GM18520 (cell line): ENCODE measurements at regions not wholly inside any gene's neighbourhood (a gene's known extent, or its start where the extent isn't known, plus 50 kb on each side); places are given as distances from the start of the nearest gene placed in this dataset.

Source experiments
- ATAC-seq: cut with Tn5 transposase; IDR thresholded peaks from one replicate; pipeline ENCODE4 v1.9.1; 2021; ENCODE audit not compliant: unreplicated experiment

GRCh38 chr14:85788470-85789233 is 258.7 kb downstream of the FLRT2 start:
- ATAC-seq = no peak

GRCh38 chr14:85766295-85766694 is 236.4 kb downstream of the FLRT2 start:
- ATAC-seq = no peak

GRCh38 chr14:85764822-85765221 is 234.9 kb downstream of the FLRT2 start:
- no peak for ATAC-seq

- no peak for ATAC-seq
These were observed 232.6 kb downstream of the FLRT2 start for GRCh38 chr14:85762526-85762925.

- ATAC-seq = no peak
These were observed 222.2 kb downstream of the FLRT2 start for GRCh38 chr14:85752175-85752574.

- no peak for ATAC-seq
These were observed 214.6 kb downstream of the FLRT2 start for GRCh38 chr14:85744573-85744972.

GRCh38 chr14:85732031-85732430 is 202.1 kb downstream of the FLRT2 start:
- no peak for ATAC-seq

- ATAC-seq = no peak
These were observed 201.2 kb downstream of the FLRT2 start for GRCh38 chr14:85731186-85731585.

- no peak for ATAC-seq
These were observed 198.6 kb downstream of the FLRT2 start for GRCh38 chr14:85728476-85729065.

GRCh38 chr14:85714069-85714468 is 184.1 kb downstream of the FLRT2 start:
- ATAC-seq = no peak

- no peak for ATAC-seq
These were observed 181.7 kb downstream of the FLRT2 start for GRCh38 chr14:85711620-85712019.
